ENCODE measurements at regions not wholly inside any gene's neighbourhood (a gene's known extent, or its start where the extent isn't known, plus 50 kb on each side); places are given as distances from the start of the nearest gene placed in this dataset.
A peak's percentile ranks its signal among the peaks of the same experiment; 100 is the strongest.

DNA sequence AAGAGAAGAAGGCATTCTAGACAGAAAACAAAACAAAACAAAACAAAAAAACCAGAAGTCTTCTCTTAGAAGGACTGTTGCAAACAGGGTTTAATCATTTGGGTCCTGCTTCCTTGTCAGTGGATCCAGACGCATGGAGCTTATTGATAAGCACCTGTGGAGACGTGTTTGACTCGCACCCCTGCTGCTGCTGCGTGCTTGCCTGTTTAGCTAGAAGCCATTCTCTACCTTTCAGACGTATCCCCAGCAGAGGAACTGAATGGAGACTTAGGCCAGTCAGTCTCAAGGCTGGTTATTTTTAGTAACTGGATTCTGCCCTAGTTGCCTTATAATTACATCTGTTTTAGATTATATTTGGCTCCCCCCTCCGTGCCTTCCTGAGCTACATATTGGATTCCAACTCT lies 186.1 kb upstream of the EEA1 start:
- Histone ChIP-seq H2AFZ (ENCODE audit: insufficient read depth, low read length, poor library complexity) (peak overlapping the region; percentile 46), H3K23ac (ENCODE audit: low read length) (no peak overlapping the region), H3K36me3 (ENCODE audit: control insufficient read depth in 1 of 2, insufficient read depth in 2 of 2, low read length in 2 of 2) (no peaks in the 10 kb centered on the region), H2BK5ac (ENCODE audit: low read depth, low read length, poor library complexity) (no peak overlapping the region), H2AK5ac (ENCODE audit: low read length) (no peak overlapping the region), H2BK120ac (ENCODE audit: insufficient read depth, low read length, poor library complexity) (no peak overlapping the region), H3K9ac (ENCODE audit: low read length) (no peak overlapping the region), H3K27ac (ENCODE audit: low read depth, low read length) (no peak overlapping the region), H2BK12ac (ENCODE audit: low read length) (no peak overlapping the region), H4K91ac (ENCODE audit: low read depth, low read length) (no peak overlapping the region), H3K79me2 (ENCODE audit: control insufficient read depth, insufficient read depth, low read length, poor library complexity) (no peaks in the 10 kb centered on the region), H4K12ac (ENCODE audit: low read depth, low read length) (no peak overlapping the region), H3K79me1 (ENCODE audit: low read length) (no peaks in the 10 kb centered on the region), H3K4me3 (ENCODE audit: low read depth, low read length) (no peak overlapping the region), H3K4ac (ENCODE audit: low read depth, low read length) (no peak overlapping the region), H3K4me1 (ENCODE audit: control insufficient read depth in 1 of 2, insufficient read depth in 2 of 2, low read length in 2 of 2) (peaks cover 2 to 4% of the 10 kb centered on the region in 2 experiments), H3K18ac (ENCODE audit: low read length) (no peak overlapping the region), H3K4me2 (ENCODE audit: low read length) (no peak overlapping the region), H3K9me3 (ENCODE audit: insufficient read depth, low read depth, low read length) (no peaks in the 10 kb centered on the region), H3K27me3 (ENCODE audit: insufficient read depth, low read length) (no peaks in the 10 kb centered on the region), H3K14ac (ENCODE audit: low read length) (no peak overlapping the region), H4K8ac (ENCODE audit: low read depth, low read length) (no peak overlapping the region)
- no CpG with 5 or more reads among the region's 6 CpGs for WGBS (ENCODE audit: extremely low coverage, insufficient coverage, insufficient read length)
- DNase-seq, result no peak

DNA sequence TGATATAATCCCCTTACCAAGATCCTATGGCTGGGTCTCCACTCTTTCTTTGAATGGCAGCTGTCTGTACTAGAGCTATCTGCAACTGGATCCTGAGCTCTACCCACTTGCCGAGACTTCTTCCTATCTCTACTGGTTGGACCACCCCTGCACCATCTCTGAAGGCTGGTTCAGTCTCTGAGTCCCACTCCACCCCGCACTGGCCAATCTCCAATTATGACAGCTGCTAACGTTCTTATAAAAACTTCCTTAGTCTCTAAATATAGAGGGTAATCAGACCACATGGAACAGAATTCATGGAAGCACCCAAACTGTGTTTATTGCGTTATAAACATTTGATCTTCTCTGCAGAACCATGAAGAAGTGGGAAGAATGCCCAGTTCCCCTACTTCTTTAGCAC lies 186.6 kb upstream of the EEA1 start:
- Histone ChIP-seq H3K14ac (ENCODE audit: low read length) (no peak overlapping the region), H3K36me3 (ENCODE audit: control insufficient read depth in 1 of 2, insufficient read depth in 2 of 2, low read length in 2 of 2) (no peaks in the 10 kb centered on the region), H3K27me3 (ENCODE audit: insufficient read depth, low read length) (no peaks in the 10 kb centered on the region), H2BK120ac (ENCODE audit: insufficient read depth, low read length, poor library complexity) (no peak overlapping the region), H2BK12ac (ENCODE audit: low read length) (no peak overlapping the region), H3K4me1 (ENCODE audit: control insufficient read depth in 1 of 2, insufficient read depth in 2 of 2, low read length in 2 of 2) (peaks cover 2 to 4% of the 10 kb centered on the region in 2 experiments), H3K23ac (ENCODE audit: low read length) (no peak overlapping the region), H4K91ac (ENCODE audit: low read depth, low read length) (no peak overlapping the region), H3K79me2 (ENCODE audit: control insufficient read depth, insufficient read depth, low read length, poor library complexity) (no peaks in the 10 kb centered on the region), H3K9me3 (ENCODE audit: insufficient read depth, low read depth, low read length) (no peaks in the 10 kb centered on the region), H2AK5ac (ENCODE audit: low read length) (no peak overlapping the region), H2BK5ac (ENCODE audit: low read depth, low read length, poor library complexity) (no peak overlapping the region), H3K4me2 (ENCODE audit: low read length) (no peak overlapping the region), H3K4me3 (ENCODE audit: low read depth, low read length) (no peak overlapping the region), H3K9ac (ENCODE audit: low read length) (no peak overlapping the region), H2AFZ (ENCODE audit: insufficient read depth, low read length, poor library complexity) (no peak overlapping the region), H4K12ac (ENCODE audit: low read depth, low read length) (no peak overlapping the region), H3K18ac (ENCODE audit: low read length) (no peak overlapping the region), H4K8ac (ENCODE audit: low read depth, low read length) (no peak overlapping the region), H3K4ac (ENCODE audit: low read depth, low read length) (no peak overlapping the region), H3K27ac (ENCODE audit: low read depth, low read length) (no peak overlapping the region), H3K79me1 (ENCODE audit: low read length) (no peaks in the 10 kb centered on the region)
- no CpG with 5 or more reads among the region's 4 CpGs for WGBS (ENCODE audit: extremely low coverage, insufficient coverage, insufficient read length)
- DNase-seq, result no peak

DNA sequence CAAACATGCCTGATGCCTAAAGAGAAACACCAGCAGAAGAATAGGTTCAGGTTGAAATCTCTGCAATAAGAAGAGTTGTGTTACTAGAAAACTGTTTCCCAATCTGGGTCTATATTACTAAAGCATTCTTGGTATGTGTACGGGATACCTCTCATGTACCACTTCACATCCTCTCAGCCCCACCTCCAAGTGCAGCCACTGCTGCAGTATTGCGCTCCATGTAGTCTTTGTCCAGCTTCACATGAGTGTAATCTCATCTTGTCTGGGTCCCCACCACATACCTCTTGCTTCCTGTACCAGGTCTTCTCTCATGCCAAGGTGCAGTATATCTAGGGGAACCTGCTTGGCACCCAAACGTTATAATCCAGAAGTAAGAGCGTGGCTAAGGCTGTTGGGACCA lies 187.5 kb upstream of the EEA1 start:
- Histone ChIP-seq H3K9me3 (ENCODE audit: insufficient read depth, low read depth, low read length) (no peaks in the 10 kb centered on the region), H3K4me2 (ENCODE audit: low read length) (no peak overlapping the region), H3K27me3 (ENCODE audit: insufficient read depth, low read length) (no peaks in the 10 kb centered on the region), H3K4me1 (ENCODE audit: control insufficient read depth in 1 of 2, insufficient read depth in 2 of 2, low read length in 2 of 2) (peaks cover 2 to 4% of the 10 kb centered on the region in 2 experiments), H3K4ac (ENCODE audit: low read depth, low read length) (no peak overlapping the region), H3K4me3 (ENCODE audit: low read depth, low read length) (no peak overlapping the region), H3K14ac (ENCODE audit: low read length) (no peak overlapping the region), H2AFZ (ENCODE audit: insufficient read depth, low read length, poor library complexity) (no peak overlapping the region), H3K23ac (ENCODE audit: low read length) (no peak overlapping the region), H3K79me1 (ENCODE audit: low read length) (no peaks in the 10 kb centered on the region), H3K79me2 (ENCODE audit: control insufficient read depth, insufficient read depth, low read length, poor library complexity) (no peaks in the 10 kb centered on the region), H3K9ac (ENCODE audit: low read length) (no peak overlapping the region), H2BK120ac (ENCODE audit: insufficient read depth, low read length, poor library complexity) (no peak overlapping the region), H4K8ac (ENCODE audit: low read depth, low read length) (no peak overlapping the region), H2BK12ac (ENCODE audit: low read length) (no peak overlapping the region), H3K18ac (ENCODE audit: low read length) (no peak overlapping the region), H4K91ac (ENCODE audit: low read depth, low read length) (no peak overlapping the region), H3K27ac (ENCODE audit: low read depth, low read length) (no peak overlapping the region), H2AK5ac (ENCODE audit: low read length) (no peak overlapping the region), H4K12ac (ENCODE audit: low read depth, low read length) (no peak overlapping the region), H2BK5ac (ENCODE audit: low read depth, low read length, poor library complexity) (no peak overlapping the region), H3K36me3 (ENCODE audit: control insufficient read depth in 1 of 2, insufficient read depth in 2 of 2, low read length in 2 of 2) (no peaks in the 10 kb centered on the region)
- DNase-seq, result peak in 1 of 2 donors; percentile 47
- no CpG with 5 or more reads among the region's 4 CpGs for WGBS (ENCODE audit: extremely low coverage, insufficient coverage, insufficient read length)

DNA sequence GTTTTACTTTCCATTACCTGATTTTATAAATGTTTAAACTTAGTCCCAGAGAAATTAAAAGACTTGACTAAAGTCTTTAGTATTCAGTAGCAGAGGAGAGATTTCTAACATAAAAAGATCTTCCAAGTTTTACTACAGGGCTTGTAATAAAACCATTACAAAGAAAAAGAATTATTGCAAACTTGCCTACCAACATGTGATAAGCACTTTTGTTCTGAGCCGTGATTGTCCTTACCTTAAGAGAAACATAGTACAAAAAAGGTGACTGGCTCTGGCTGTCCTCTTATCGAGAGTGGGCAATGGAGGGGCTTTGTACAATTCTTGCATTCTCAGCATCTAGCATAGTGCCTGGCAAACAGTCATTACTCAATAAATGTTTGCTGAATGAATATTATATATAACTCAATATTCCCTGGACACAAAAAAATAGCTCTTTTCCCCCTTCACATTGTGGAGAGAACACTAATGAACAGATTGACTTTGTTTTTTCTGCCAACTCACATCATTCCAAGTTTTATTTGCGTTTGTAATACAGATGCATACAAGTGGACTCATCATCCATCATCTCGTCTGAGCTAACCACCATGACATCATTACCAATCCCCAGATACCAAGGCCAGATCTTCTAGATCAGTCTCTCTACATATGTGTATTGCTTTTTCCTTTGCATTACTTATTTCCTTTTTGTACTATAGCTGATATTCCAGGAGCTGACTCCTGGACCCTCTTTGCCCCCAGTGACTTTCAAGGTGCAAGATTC lies 192.8 kb upstream of the EEA1 start:
- no peak overlapping the region for H3K4me3 ChIP-seq (ENCODE audit: low read depth, low read length)
- no peak overlapping the region for H3K9ac ChIP-seq (ENCODE audit: low read length)
- H3K9me3 ChIP-seq (ENCODE audit: insufficient read depth, low read depth, low read length), result no peaks in the 10 kb centered on the region
- WGBS (ENCODE audit: extremely low coverage, insufficient coverage, insufficient read length), result no CpG with 5 or more reads among the region's 4 CpGs
- no peak overlapping the region for H4K8ac ChIP-seq (ENCODE audit: low read depth, low read length)
- H2AK5ac ChIP-seq (ENCODE audit: low read length), result no peak overlapping the region
- no peak overlapping the region for H2BK120ac ChIP-seq (ENCODE audit: insufficient read depth, low read length, poor library complexity)
- no peaks in the 10 kb centered on the region for H3K36me3 ChIP-seq (ENCODE audit: control insufficient read depth in 1 of 2, insufficient read depth in 2 of 2, low read length in 2 of 2)
- H3K79me2 ChIP-seq (ENCODE audit: control insufficient read depth, insufficient read depth, low read length, poor library complexity), result no peaks in the 10 kb centered on the region
- peaks cover 0 to 3% of the 10 kb centered on the region in 2 experiments for H3K4me1 ChIP-seq (ENCODE audit: control insufficient read depth in 1 of 2, insufficient read depth in 2 of 2, low read length in 2 of 2)
- H3K79me1 ChIP-seq (ENCODE audit: low read length), result no peaks in the 10 kb centered on the region
- no peak overlapping the region for H2BK5ac ChIP-seq (ENCODE audit: low read depth, low read length, poor library complexity)
- no peak overlapping the region for H3K14ac ChIP-seq (ENCODE audit: low read length)
- H2BK12ac ChIP-seq (ENCODE audit: low read length), result no peak overlapping the region
- peak overlapping the region; percentile 24 for H3K27ac ChIP-seq (ENCODE audit: low read depth, low read length)
- H4K12ac ChIP-seq (ENCODE audit: low read depth, low read length), result no peak overlapping the region
- H3K4ac ChIP-seq (ENCODE audit: low read depth, low read length), result no peak overlapping the region
- no peak overlapping the region for H3K18ac ChIP-seq (ENCODE audit: low read length)
- no peak overlapping the region for H4K91ac ChIP-seq (ENCODE audit: low read depth, low read length)
- no peak overlapping the region for H3K23ac ChIP-seq (ENCODE audit: low read length)
- DNase-seq, result no peak
- no peak overlapping the region for H2AFZ ChIP-seq (ENCODE audit: insufficient read depth, low read length, poor library complexity)
- no peaks in the 10 kb centered on the region for H3K27me3 ChIP-seq (ENCODE audit: insufficient read depth, low read length)
- H3K4me2 ChIP-seq (ENCODE audit: low read length), result no peak overlapping the region
